Liver (tissue), 3 donors: ENCODE measurements at regions not wholly inside any gene's neighbourhood (a gene's known extent, or its start where the extent isn't known, plus 50 kb on each side); places are given as distances from the start of the nearest gene placed in this dataset.

Experiments used
- CTCF ChIP-seq: fragments of 150-350 bp; IDR thresholded peaks from 2 replicates; pipeline ENCODE4 v1.5.1; 2017; ENCODE audit warnings: improper control_type of control experiment, low read depth, low read length; ENCODE audit not compliant: missing input control
- MAX ChIP-seq: IDR thresholded peaks from 2 replicates; pipeline ENCODE4 v1.6.1; 2016; ENCODE audit warnings: antibody characterized with exemption
- RAD21 ChIP-seq, 2 donors: IDR thresholded peaks; 2 replicates each; pipeline ENCODE4 v1.6.1; 2016; ENCODE audit warnings: antibody characterized with exemption in 2 of 2, mild to moderate bottlenecking in 2 of 2
- REST ChIP-seq: IDR thresholded peaks from 2 replicates; pipeline ENCODE4 v1.6.1; 2016; ENCODE audit warnings: antibody characterized with exemption, mild to moderate bottlenecking
- RXRA ChIP-seq, 2 donors: IDR thresholded peaks; 2 replicates each; pipeline ENCODE4 v1.6.1; 2017 to 2018; ENCODE audit warnings: antibody characterized with exemption in 2 of 2, mild to moderate bottlenecking in 1 of 2
- TAF1 ChIP-seq: conservative IDR thresholded peaks from 2 replicates; pipeline ENCODE4 v1.6.1; 2016; ENCODE audit warnings: antibody characterized with exemption, mild to moderate bottlenecking
- ZBTB33 ChIP-seq: IDR thresholded peaks from 2 replicates; pipeline ENCODE4 v1.6.1; 2016; ENCODE audit warnings: antibody characterized with exemption
- TF ChIP-seq, protein P1 (sequence below): IDR thresholded peaks from 2 replicates; pipeline ENCODE4 v1.6.1; 2016; ENCODE audit warnings: antibody characterized with exemption
- donor health status: healthy.
- donor health status: healthy.

GRCh38 chr5:143567583-143568504, 164.4 kb upstream of the NR3C1 start:
- TF ChIP-seq TAF1 (no peak), CTCF (no peak), MAX (no peak), REST (no peak), RAD21 (IDR thresholded peaks at IDR 0.05) (no peak), ZBTB33 (no peak), RXRA (IDR thresholded peaks at IDR 0.05) (no peak)
- TF ChIP-seq, protein P1, sequence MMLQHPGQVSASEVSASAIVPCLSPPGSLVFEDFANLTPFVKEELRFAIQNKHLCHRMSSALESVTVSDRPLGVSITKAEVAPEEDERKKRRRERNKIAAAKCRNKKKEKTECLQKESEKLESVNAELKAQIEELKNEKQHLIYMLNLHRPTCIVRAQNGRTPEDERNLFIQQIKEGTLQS = no peak
